H9 (cell line): ENCODE measurements at regions not wholly inside any gene's neighbourhood (a gene's known extent, or its start where the extent isn't known, plus 50 kb on each side); places are given as distances from the start of the nearest gene placed in this dataset.

Experiments
- DNase-seq: peaks from one replicate; pipeline ENCODE4 v3.0.0-alpha.2; 2017
- H2AFZ ChIP-seq: one replicate; pipeline ENCODE4 v1.6.1; 2013; ENCODE audit warnings: mild to moderate bottlenecking, low read length, control low read depth, moderate library complexity
- H2AK5ac ChIP-seq: 2 replicates; pipeline ENCODE4 v1.6.1; 2013; ENCODE audit warnings: low read length, control low read depth, mixed read lengths; ENCODE audit not compliant: insufficient read length
- H2BK120ac ChIP-seq: one replicate; pipeline ENCODE4 v1.6.1; 2013; ENCODE audit warnings: low read depth, mild to moderate bottlenecking, low read length, control low read depth, inconsistent platforms; ENCODE audit not compliant: poor library complexity, severe bottlenecking
- H2BK12ac ChIP-seq: 2 replicates; pipeline ENCODE4 v1.6.1; 2013; ENCODE audit warnings: low read length, control low read depth, mixed read lengths, low read depth; ENCODE audit not compliant: insufficient read length
- H2BK15ac ChIP-seq: 2 replicates; pipeline ENCODE4 v1.6.1; 2013; ENCODE audit warnings: low read depth, low read length, control low read depth
- H2BK20ac ChIP-seq: one replicate; pipeline ENCODE4 v1.6.1; 2013; ENCODE audit warnings: low read depth, mild to moderate bottlenecking, low read length, control low read depth, inconsistent platforms; ENCODE audit not compliant: poor library complexity, severe bottlenecking
- H2BK5ac ChIP-seq: 2 replicates; pipeline ENCODE4 v1.6.1; 2013; ENCODE audit warnings: low read length, control low read depth, mixed read lengths; ENCODE audit not compliant: insufficient read length
- H3K14ac ChIP-seq: 2 replicates; pipeline ENCODE4 v1.6.1; 2013; ENCODE audit warnings: low read length, control low read depth; ENCODE audit not compliant: insufficient read depth
- H3K18ac ChIP-seq: 2 replicates; pipeline ENCODE4 v1.6.1; 2013; ENCODE audit warnings: low read depth, mild to moderate bottlenecking, mixed read lengths, low read length, control low read depth; ENCODE audit not compliant: insufficient read length
- H3K23ac ChIP-seq: 2 replicates; pipeline ENCODE4 v1.6.1; 2013; ENCODE audit warnings: low read length, control low read depth, mixed read lengths, low read depth; ENCODE audit not compliant: insufficient read length
- H3K23me2 ChIP-seq: 2 replicates; pipeline ENCODE4 v1.6.1; 2013; ENCODE audit warnings: low read depth, mild to moderate bottlenecking, mixed read lengths, low read length, control low read depth; ENCODE audit not compliant: insufficient read length, poor library complexity, severe bottlenecking
- H3K27ac ChIP-seq: 2 replicates; pipeline ENCODE4 v1.5.1; 2013; ENCODE audit warnings: low read length, control low read depth, mixed read lengths, low read depth; ENCODE audit not compliant: insufficient read length
- H3K27me3 ChIP-seq: 2 replicates; pipeline ENCODE4 v1.6.1; 2013; ENCODE audit warnings: low read length, control low read depth, inconsistent platforms; ENCODE audit not compliant: insufficient read depth
- H3K4ac ChIP-seq: 2 replicates; pipeline ENCODE4 v1.6.1; 2013; ENCODE audit warnings: low read depth, mild to moderate bottlenecking, control low read depth, inconsistent platforms, low read length, moderate library complexity
- H3K4me1 ChIP-seq: 2 replicates; pipeline ENCODE4 v1.6.1; 2013; ENCODE audit warnings: low read length, control low read depth, inconsistent platforms; ENCODE audit not compliant: insufficient read depth
- H3K4me2 ChIP-seq: 2 replicates; pipeline ENCODE4 v1.6.1; 2013; ENCODE audit warnings: low read length, control low read depth, mixed read lengths; ENCODE audit not compliant: insufficient read length, insufficient read depth
- H3K56ac ChIP-seq: 2 replicates; pipeline ENCODE4 v1.6.1; 2013; ENCODE audit warnings: low read depth, mild to moderate bottlenecking, mixed read lengths, low read length, control low read depth; ENCODE audit not compliant: insufficient read length
- H3K79me1 ChIP-seq: 2 replicates; pipeline ENCODE4 v1.6.1; 2013; ENCODE audit warnings: low read depth, mild to moderate bottlenecking, moderate library complexity, low read length, control low read depth, inconsistent platforms; ENCODE audit not compliant: insufficient read depth, poor library complexity, severe bottlenecking
- H3K79me2 ChIP-seq: 2 replicates; pipeline ENCODE4 v1.6.1; 2013; ENCODE audit warnings: low read length, control low read depth, inconsistent platforms; ENCODE audit not compliant: insufficient read depth
- H3K9ac ChIP-seq: 2 replicates; pipeline ENCODE4 v1.6.1; 2013; ENCODE audit warnings: low read length, control low read depth, mixed read lengths; ENCODE audit not compliant: insufficient read length; ENCODE audit errors: extremely low read depth
- H3K9me3 ChIP-seq: one replicate; pipeline ENCODE4 v1.6.1; 2013; ENCODE audit warnings: low read depth, low read length, inconsistent platforms; ENCODE audit not compliant: control insufficient read depth
- H3T11ph ChIP-seq: one replicate; pipeline ENCODE4 v1.6.1; 2013; ENCODE audit warnings: mild to moderate bottlenecking, low read length, control low read depth, inconsistent platforms
- H4K20me1 ChIP-seq: one replicate; pipeline ENCODE4 v1.6.1; 2013; ENCODE audit not compliant: control insufficient read depth, insufficient read length, insufficient read depth
- H4K5ac ChIP-seq: 2 replicates; pipeline ENCODE4 v1.6.1; 2013; ENCODE audit warnings: low read depth, mild to moderate bottlenecking, mixed read lengths, low read length, control low read depth; ENCODE audit not compliant: insufficient read length
- H4K8ac ChIP-seq: replicated peaks from 2 replicates; pipeline ENCODE4 v1.6.1; 2013; ENCODE audit warnings: low read length, control low read depth, mixed read lengths, low read depth; ENCODE audit not compliant: insufficient read length
- H4K91ac ChIP-seq: 2 replicates; pipeline ENCODE4 v1.6.1; 2013; ENCODE audit warnings: low read depth, mild to moderate bottlenecking, moderate library complexity, mixed read lengths, low read length, control low read depth; ENCODE audit not compliant: insufficient read length
- H3K27ac Mint-ChIP-seq, 3 experiments: 2 replicates in 2 of 3; 3 replicates in 1 of 3; pipeline ENCODE4 v1.8.0; 2020 to 2021; ENCODE audit warnings: mixed read lengths in 3 of 3, mild to moderate bottlenecking in 1 of 3, moderate library complexity in 1 of 3
- H3K27me3 Mint-ChIP-seq: 2 replicates; pipeline ENCODE4 v1.8.0; 2021; ENCODE audit warnings: low read depth, mild to moderate bottlenecking, moderate library complexity, mixed read lengths
- H3K36me3 Mint-ChIP-seq, 3 experiments: 2 replicates in 2 of 3; 3 replicates in 1 of 3; pipeline ENCODE4 v1.8.0; 2020 to 2021; ENCODE audit warnings: low read depth in 3 of 3, mixed read lengths in 3 of 3; ENCODE audit not compliant: insufficient read depth in 1 of 3
- H3K4me1 Mint-ChIP-seq, 2 experiments: 2 replicates each; pipeline ENCODE4 v1.8.0; 2020; ENCODE audit warnings: mixed read lengths in 2 of 2
- H3K4me3 Mint-ChIP-seq, 2 experiments: 2 replicates in 1 of 2; 3 replicates in 1 of 2; pipeline ENCODE4 v1.8.0; 2020 to 2021; ENCODE audit warnings: mild to moderate bottlenecking in 2 of 2, mixed read lengths in 2 of 2, moderate library complexity in 1 of 2
- H3K9me3 Mint-ChIP-seq, 2 experiments: 2 replicates in 1 of 2; 3 replicates in 1 of 2; pipeline ENCODE4 v1.8.0; 2020; ENCODE audit warnings: mild to moderate bottlenecking in 2 of 2, mixed read lengths in 2 of 2, moderate library complexity in 1 of 2
- CTCF ChIP-seq: fragments of 200-600 bp; sonication (generic); conservative IDR thresholded peaks from 3 replicates; pipeline ENCODE4 v1.8.0; 2021; ENCODE audit warnings: antibody characterized with exemption, mild to moderate bottlenecking
- WGBS: extraction: QIAGEN DNeasy Blood & Tissue Kit; methylation state at CpG from one replicate; pipeline ENCODE4 v1.1.7; 2013; ENCODE audit warnings: missing lambda C conversion rate, low lambda C conversion rate, mixed read lengths; ENCODE audit not compliant: insufficient read length; ENCODE audit errors: extremely low coverage; 5-methylcytosine and 5-hydroxymethylcytosine counted together

- Mint-ChIP-seq H3K4me1 (no peaks in the 10 kb centered on the region), H3K36me3 (no peaks in the 10 kb centered on the region; a peak in 1 of 7 replicates), H3K9me3 (no peaks in the 10 kb centered on the region), H3K27ac (no peak overlapping the region; a peak in 1 of 7 replicates), H3K27me3 (no peaks in the 10 kb centered on the region; the same call in 1 of the 2 replicates), H3K4me3 (no peak overlapping the region)
- Histone ChIP-seq H2AK5ac (no peak overlapping the region), H3T11ph (no peak overlapping the region), H2BK20ac (no peak overlapping the region), H3K23me2 (no peaks in the 10 kb centered on the region), H4K8ac (no peak overlapping the region), H3K9me3 (no peaks in the 10 kb centered on the region), H3K27me3 (no peaks in the 10 kb centered on the region), H3K23ac (no peak overlapping the region), H3K56ac (no peak overlapping the region), H4K5ac (no peak overlapping the region), H2AFZ (no peak overlapping the region), H2BK15ac (no peak overlapping the region), H3K4ac (no peak overlapping the region), H3K27ac (no peak overlapping the region), H3K4me1 (no peaks in the 10 kb centered on the region; the same call in 1 of the 2 replicates), H3K18ac (no peak overlapping the region), H2BK5ac (no peak overlapping the region), H2BK12ac (no peak overlapping the region), H3K9ac (no peak overlapping the region), H3K79me2 (no peaks in the 10 kb centered on the region), H4K20me1 (no peaks in the 10 kb centered on the region), H4K91ac (no peak overlapping the region), H3K14ac (no peak overlapping the region), H3K79me1 (no peaks in the 10 kb centered on the region), H3K4me2 (no peak overlapping the region), H2BK120ac (no peak overlapping the region)
- WGBS: no CpG with 5 or more reads among the region's 7 CpGs
- DNase-seq: no peak
- no peak for TF ChIP-seq CTCF
These were observed 560.9 kb upstream of the ANO5 start for GRCh38 chr11:21631991-21632390.
